NB4 (cell line): ENCODE measurements at regions not wholly inside any gene's neighbourhood (a gene's known extent, or its start where the extent isn't known, plus 50 kb on each side); places are given as distances from the start of the nearest gene placed in this dataset.

Experiments used
- DNase-seq: peaks from one replicate; pipeline ENCODE4 v3.0.0; 2010; ENCODE audit warnings: low read depth
- H3K4me3 ChIP-seq: one replicate; pipeline ENCODE4 v1.5.1; 2011; ENCODE audit warnings: mild to moderate bottlenecking, low read depth, low read length, moderate library complexity
- MYC ChIP-seq: IDR thresholded peaks from 2 replicates; pipeline ENCODE4 v1.6.1; 2011; ENCODE audit warnings: low read depth, low read length
- POLR2A ChIP-seq: IDR thresholded peaks from 2 replicates; pipeline ENCODE4 v1.6.1; 2011; ENCODE audit warnings: mild to moderate bottlenecking; ENCODE audit not compliant: insufficient read length; ENCODE audit errors: extremely low read depth
- TF ChIP-seq, protein P1 (sequence below): IDR thresholded peaks from one replicate; pipeline ENCODE4 v1.5.1; 2012; ENCODE audit warnings: low read depth, low read length
- TF ChIP-seq, protein P2 (sequence below): IDR thresholded peaks from 2 replicates; pipeline ENCODE4 v1.6.1; 2011; ENCODE audit warnings: low read depth, low read length

DNA sequence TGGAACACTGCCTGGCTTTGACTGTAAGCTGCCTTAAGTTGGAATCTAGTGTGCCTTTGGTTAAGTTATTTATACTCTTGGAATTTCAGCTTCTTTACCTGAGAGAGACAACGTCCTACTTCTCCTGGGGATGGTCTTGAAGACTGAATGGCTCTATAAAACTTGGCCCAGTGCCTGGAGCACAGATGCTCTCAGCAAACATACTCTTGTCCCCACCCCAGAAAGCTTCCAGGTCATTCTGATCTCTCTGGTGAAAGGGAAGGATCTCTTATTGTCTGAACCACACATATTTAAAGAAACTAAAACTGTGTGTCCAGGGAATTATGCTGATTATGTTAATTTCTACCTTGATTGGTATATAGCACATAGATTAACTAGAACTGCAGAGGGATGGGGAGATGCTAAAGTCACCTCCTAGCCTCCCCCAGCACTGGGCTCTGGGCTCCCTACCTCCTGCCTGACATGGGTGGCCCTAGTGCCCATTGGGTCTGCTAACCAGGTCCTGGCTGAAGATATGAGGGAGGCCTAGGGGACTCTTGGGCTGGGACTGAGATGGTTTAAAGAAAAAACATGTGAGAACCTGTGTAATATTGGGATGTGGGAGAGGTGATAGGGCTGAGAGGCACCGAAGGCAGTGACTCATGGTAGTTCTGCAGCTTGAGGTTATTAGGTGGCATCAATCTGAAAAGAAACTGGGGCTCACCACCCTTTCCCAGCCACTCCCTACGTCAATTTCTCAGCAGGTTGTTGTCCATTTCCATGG is 171.0 kb downstream of the RPLP1 start:
- DNase-seq = no peak
- TF ChIP-seq, protein P1, sequence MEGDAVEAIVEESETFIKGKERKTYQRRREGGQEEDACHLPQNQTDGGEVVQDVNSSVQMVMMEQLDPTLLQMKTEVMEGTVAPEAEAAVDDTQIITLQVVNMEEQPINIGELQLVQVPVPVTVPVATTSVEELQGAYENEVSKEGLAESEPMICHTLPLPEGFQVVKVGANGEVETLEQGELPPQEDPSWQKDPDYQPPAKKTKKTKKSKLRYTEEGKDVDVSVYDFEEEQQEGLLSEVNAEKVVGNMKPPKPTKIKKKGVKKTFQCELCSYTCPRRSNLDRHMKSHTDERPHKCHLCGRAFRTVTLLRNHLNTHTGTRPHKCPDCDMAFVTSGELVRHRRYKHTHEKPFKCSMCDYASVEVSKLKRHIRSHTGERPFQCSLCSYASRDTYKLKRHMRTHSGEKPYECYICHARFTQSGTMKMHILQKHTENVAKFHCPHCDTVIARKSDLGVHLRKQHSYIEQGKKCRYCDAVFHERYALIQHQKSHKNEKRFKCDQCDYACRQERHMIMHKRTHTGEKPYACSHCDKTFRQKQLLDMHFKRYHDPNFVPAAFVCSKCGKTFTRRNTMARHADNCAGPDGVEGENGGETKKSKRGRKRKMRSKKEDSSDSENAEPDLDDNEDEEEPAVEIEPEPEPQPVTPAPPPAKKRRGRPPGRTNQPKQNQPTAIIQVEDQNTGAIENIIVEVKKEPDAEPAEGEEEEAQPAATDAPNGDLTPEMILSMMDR = no peak
- no peak for TF ChIP-seq MYC
- TF ChIP-seq, protein P2, sequence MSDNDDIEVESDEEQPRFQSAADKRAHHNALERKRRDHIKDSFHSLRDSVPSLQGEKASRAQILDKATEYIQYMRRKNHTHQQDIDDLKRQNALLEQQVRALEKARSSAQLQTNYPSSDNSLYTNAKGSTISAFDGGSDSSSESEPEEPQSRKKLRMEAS = no peak
- TF ChIP-seq POLR2A = no peak
- no peak overlapping the region for H3K4me3 ChIP-seq

DNA sequence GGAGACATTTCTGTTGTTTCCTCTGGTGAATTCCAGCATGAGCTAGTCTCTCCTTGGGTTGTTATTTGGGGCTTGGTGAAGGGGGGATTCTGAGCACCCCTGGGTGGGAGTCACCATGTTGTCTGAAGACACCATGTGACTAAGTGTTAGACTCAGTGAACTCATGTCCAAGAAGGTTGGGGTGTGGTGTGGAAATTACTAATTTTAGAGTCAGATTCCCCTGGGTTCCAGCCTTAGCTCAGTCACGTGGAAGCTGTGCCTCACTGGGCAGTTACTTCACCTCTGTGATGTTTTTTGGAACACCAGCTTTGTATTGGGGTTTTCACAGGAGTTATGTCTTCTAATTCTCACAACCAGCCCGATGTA is 171.5 kb downstream of the RPLP1 start:
- H3K4me3 ChIP-seq = no peak overlapping the region
- TF ChIP-seq, protein P1 = no peak
- TF ChIP-seq POLR2A = no peak
- TF ChIP-seq, protein P2 = no peak
- TF ChIP-seq MYC = no peak
- no peak for DNase-seq

DNA sequence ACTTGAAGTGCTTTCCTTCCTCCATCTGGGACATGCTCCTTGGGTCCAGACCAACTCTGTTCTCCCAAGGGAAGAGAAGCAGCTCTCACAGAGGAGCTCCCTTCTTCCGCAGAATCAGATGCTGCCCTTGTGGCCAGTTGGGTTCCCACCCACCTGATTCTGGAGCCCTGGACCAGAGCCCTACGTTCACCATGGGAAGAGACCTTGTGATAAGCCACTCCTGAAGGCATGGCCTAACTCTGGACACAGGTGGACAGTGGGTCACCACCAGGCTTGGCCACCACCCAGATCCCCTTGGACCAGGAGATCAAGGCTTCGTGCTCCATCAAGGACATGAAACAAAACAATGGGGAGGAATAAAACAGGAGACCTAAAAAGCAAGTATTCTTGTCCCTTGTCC is 172.2 kb downstream of the RPLP1 start:
- DNase-seq = no peak
- no peak for TF ChIP-seq MYC
- TF ChIP-seq POLR2A = no peak
- TF ChIP-seq, protein P2 = no peak
- TF ChIP-seq, protein P1 = no peak
- no peak overlapping the region for H3K4me3 ChIP-seq

DNA sequence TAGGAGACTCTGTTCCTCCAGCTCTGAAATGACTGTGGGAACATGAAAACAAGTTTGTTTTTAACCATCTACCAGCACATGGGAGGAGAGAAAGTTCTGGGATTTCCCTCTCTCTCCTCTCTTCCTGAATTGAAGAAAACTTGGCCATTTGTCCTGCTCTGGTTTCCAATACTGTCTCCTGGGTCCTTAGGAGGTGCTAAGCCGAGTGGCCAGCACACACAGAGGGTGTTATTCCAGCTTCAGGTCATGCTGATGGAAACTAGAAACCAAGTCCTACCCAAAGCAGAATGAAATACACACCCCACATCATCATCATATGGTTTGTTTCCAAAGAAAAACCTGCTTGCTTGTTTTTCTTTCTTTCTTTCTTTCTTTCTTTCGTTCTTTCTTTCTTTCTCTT is 172.7 kb downstream of the RPLP1 start:
- H3K4me3 ChIP-seq = no peak overlapping the region
- no peak for DNase-seq
- TF ChIP-seq, protein P1 = no peak
- TF ChIP-seq, protein P2 = no peak
- TF ChIP-seq POLR2A = no peak
- TF ChIP-seq MYC = no peak

DNA sequence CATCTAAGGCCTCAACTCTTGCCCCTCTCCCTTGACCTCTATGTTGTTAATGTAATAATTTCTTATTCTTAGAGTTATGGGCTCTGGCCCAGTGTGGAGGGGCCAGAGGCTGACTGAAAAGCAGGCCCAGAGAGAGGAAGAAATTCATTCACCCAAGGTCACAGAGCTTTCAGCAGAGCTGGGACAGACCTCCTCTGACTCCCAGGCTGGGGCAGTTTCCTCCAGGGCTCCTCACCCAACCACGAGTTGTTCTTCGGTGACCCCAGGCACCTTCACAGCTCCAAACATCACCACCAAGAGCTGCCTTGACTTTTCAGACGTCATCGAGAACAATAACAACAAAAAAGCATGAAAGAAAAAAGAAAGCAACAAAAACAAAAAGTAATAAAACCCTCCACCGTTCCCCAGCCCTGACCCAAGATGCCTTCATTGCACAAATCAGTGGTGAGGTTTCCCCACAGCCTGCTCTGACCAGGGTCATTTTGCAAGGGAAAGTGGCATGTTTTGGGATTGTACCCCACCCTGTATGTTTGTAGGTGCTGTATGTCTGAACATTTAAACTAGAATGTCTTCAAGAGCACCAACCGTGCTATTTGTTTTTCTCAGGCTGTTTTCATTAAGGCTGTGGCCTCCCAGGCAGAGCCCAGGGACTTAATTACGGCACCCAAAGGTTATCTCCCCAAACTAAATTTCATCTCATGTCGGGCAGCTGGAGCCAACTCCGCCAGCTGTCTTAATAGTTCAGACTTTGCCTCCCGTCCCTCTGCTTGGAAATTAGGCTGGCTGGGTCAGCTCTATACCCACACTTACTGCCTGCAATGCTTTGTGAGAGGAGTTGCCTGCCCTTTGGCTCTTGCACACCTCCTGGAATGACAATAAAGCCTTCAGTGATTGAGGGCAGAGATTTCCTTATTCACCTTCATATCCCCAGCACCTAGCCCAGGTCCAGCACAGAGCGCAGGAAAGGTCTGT is 173.8 kb downstream of the RPLP1 start:
- no peak overlapping the region for H3K4me3 ChIP-seq
- no peak for TF ChIP-seq MYC
- TF ChIP-seq, protein P1 = no peak
- TF ChIP-seq, protein P2 = no peak
- no peak for DNase-seq
